NCI-H526 (cell line): ENCODE measurements at regions not wholly inside any gene's neighbourhood (a gene's known extent, or its start where the extent isn't known, plus 50 kb on each side); places are given as distances from the start of the nearest gene placed in this dataset.
"Not testable (repeated sequence)": the region's sequence is repeated elsewhere in the genome, so short reads cannot be mapped to it uniquely, and the experiment has no call there.

ENCODE experiments used
- DNase-seq, 2 experiments: peaks; one replicate each; lab custom pipeline; 2025; lab: John Stamatoyannopoulos, UW

DNA sequence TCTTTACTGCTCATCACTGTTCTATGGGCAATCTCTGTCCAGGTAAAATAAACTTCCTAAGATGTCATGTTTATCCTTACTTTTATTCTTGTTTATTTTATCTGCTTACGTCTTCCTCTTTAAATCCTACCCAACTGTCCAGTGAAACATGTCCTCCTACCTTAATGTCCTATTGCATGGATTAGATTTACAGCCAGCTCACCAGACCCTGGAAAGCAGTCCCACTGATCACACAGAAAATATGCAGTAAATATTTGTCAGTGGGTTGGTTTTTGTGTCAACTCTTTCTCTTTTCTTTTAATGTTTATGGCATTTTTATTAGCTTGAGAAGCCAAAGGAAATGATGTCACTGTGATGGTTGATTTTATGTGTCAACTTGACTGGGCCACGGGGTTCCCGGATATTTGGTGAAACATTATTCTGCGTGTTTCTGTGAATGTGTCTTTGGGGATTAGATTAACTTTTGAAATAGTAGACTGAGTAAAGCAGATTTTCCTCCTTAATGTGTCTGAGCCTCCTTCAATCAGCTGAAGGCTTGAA is 258.3 kb downstream of the SRGAP2C start:
- no peak for DNase-seq

DNA sequence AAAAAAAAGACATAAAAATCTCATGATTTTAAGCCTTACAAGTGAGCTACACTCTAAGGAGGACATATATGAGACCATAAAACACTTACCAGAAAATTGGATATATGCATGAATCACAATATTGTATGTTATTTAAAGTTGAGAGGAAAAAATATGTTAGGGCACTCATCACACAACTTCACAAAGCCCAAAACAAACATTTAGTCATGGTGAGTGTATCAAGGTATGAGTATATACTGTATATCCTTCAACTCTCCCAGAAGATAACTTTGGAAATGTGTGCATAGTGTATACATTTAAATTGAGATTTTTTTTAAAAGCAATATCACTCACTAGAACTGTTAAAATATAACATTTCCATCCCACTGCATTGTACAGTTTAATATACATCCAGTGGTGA is 259.3 kb downstream of the SRGAP2C start:
- no peak for DNase-seq

DNA sequence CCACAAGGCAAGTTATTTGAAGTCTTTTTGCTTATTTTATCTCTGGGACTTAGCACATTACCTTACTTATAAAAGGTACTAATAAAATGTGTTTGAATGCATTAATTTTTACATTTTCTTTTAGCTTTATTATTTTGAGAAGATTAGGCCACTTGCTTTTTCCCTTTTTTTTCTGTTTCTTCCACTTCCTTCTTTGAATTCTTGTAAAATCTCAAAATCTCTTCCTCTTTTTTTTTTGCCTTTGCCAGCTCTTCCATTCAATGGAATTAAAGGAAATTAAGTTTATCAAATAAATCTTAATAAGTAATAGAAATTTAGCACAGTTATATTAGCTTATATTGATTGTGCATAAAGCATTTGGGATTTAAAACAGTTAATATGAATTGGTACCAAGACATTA is 260.9 kb downstream of the SRGAP2C start:
- DNase-seq, result no peak

DNA sequence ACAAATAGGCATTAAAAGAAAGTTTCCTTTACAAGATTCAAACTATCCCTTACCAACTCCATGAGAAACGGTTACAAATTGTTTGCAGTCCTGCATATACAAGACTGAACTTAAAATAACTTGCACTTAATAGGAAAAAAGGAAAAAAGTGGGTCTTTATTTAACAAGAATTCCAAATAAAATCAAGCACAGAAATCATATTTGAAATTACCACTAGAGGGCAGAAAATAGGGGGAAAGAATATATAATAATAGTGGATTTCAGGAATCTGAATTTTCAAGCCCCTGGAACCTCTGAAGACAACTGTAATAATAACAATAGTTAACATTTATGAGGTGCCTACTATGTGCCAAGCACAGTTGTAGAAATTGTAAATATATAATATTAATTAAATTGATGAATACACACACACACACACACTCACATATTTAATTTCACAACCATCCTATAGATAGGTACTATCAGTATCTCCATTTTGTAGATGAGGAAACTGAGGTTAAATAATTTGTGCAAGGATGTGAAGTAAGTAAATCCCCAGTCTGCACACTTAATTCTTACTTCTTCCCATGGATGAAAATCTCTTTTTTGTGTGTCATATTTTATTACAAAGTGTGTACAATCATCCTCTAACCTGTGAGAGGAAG is 262.6 kb downstream of the SRGAP2C start:
- peak in 1 of 2 experiments; percentile 43 for DNase-seq

DNA sequence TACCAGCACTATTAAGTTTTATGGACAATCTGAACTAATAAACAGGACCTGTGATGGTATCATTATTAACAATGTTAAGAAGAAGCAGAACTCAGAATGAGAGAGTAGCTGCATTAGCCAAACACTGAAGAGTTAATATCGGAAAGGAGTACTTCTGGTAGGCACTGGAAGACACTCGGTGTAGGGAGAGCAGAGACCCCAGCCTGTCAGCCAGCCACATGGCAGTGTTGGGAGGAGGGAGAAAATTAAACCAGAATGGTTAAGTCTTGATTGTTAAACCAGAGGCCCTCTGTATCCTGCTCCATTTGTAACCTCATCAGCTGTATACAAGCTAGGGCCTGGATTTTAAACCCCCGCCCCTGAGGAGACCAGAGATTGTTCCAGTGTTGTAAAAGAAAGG is 263.3 kb downstream of the SRGAP2C start:
- DNase-seq, result not testable (repeated sequence)

DNA sequence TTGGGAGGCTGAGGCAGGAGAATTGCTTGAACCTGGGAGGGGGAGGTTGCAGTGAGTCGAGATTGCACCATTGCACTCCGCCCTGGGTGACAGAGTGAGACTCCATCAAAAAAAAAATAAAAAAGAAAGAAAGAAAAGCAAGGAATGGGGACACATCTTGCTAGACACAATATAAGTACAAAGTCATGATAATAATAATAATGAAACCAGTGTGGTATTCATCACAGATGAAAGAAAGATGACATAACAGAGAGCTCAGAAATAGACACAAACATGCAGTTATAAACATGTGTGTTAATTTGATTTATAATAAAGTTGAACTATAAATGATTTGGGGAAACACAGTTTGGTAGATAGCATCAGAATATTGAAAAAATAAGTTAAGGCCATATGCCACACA is 264.1 kb downstream of the SRGAP2C start:
- no peak for DNase-seq

DNA sequence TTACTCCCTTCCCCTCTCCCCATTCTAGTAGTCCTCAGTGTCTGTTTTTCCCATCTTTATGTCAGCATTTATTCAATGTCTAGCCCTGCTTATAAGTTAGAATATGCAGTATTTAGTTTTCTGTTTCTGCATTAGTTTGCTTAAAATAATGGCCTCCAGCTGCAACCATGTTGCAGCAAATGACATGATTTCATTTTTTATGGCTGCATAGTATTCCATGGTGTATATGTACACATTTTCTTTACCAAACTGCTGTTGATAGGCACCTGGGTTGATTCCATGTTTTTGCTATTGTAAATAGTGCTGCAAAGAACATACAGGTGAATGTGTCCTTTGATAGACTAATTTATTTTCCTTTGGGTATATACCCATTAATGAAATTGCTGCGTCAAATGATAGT is 267.7 kb downstream of the SRGAP2C start:
- DNase-seq, result no peak

DNA sequence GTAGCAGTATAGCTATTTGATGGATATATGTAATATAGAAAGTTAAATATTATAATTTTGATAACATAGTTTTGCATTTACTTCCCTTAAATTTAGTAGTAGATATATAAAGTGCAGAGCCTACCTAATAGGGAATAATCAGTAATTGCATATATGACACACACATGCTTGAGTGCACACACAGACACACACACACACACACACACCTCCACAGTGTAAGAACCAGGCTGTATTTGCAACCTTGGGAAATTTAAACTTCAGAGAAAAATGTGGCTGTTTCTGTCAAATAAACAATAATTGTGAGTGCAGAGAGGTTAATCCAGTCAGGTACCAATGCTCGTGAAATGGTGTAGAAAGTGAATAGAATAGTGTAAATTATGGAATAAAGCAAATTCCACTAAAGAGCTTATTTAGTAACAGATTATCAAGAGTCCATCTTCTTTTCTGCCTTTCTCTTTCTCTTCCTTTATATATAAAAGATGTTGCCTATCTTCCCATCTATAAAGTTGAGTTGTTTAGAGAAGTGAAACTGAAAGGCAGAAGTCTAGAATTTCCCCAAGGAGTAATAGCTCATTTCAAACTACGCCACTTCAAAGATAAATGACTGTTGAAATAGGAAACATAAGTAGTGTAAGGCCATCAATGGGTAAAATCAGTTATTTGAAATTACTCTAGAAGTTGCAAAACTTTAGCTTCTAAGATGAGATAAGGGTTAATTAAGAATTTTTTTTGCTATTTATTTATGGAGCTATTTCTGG is 273.7 kb downstream of the SRGAP2C start:
- no peak for DNase-seq

DNA sequence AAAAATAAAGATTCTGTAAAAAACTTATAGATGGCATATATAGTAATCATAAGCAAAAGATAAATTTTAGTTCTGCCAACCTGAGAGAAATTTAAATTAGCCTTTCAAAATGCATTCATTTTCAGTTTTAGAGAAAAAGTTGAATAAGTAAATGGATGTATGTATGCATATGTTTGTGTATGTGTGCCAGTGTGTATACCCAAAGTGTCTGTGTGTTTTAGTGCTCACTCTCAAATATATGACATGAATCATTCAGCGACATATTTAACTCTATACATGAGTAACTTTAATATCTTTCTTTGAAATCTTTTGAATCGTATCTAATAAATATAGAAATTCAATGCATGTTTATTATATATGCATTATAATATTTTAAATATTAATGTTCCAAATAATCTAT is 274.5 kb downstream of the SRGAP2C start:
- DNase-seq, result no peak

DNA sequence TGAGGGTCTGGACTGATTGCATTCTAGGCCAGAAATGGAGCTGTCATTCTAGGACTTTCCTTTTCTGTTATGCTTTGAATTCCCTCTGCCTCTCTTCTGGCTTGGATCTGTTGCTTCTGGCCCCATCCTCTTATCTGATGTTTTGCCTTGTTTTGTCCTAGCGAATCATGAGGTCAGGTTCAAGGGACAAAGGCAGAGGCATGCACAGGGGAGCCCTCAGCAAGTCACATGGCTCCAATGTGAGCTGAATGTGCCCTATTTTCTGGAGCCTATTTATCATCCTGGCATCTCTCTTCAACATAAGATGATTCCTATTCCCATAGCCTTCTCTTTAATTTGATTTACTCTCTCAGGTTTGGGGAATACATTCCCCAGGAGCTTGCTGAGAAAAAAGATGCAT is 284.6 kb downstream of the SRGAP2C start:
- DNase-seq, result not testable (repeated sequence)

DNA sequence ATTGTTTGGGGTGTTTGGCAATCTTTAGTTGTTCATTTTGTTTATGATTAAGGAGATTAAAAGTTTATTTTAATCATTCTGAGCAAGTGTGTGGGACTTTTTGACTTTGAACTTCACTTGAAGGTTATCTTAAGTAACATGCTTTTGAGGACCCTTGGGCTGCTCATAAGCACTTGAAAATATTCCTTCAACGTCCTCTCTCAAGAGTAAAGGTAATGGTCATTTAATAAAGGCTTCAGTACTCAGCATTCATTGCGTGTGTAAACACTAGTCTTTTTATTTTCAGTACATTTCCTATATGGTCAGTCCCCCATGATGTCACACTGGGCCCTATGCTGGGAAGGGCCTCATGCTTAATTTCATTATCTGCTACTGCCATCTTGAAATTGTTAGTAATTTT is 285.6 kb downstream of the SRGAP2C start:
- DNase-seq, result not testable (repeated sequence)

DNA sequence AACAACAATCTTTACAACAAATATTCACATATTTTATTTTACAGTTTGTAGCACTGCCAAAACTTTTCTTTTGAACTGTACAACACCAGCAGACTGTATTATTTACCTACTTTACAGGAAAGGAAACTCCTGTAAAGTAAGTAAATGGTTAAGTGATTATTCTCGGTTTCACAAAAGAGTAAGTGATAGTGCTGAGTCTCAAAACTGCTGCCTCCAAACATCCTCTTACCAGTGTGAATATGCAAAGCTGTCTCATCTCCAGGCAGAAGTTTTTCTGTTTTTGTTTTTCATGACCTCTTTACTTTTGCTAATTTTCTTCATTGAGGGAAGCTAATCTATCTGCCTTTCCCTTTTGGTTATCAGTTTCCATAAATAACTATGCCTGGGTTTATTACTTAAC is 286.7 kb downstream of the SRGAP2C start:
- peak; percentile 29 to 51 for DNase-seq

DNA sequence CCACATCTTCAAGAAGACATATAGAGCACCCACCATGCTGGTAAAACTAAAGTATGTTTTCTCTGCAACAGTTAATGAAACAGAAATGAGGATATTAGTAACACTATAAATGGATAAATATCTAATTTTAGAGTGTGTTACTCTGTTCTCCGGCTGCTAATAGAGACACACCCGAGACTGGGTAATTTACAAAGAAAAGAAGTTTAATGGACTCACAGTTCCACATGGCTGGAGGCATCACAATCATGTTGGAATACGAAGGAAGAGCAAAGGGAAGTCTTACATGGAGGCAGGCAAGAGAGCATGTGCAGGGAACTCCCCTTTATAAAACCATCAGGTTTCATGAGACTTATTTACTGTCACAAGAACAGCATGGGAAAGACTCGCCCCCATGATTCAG is 287.2 kb downstream of the SRGAP2C start:
- DNase-seq, result peak in 1 of 2 experiments; percentile 6

DNA sequence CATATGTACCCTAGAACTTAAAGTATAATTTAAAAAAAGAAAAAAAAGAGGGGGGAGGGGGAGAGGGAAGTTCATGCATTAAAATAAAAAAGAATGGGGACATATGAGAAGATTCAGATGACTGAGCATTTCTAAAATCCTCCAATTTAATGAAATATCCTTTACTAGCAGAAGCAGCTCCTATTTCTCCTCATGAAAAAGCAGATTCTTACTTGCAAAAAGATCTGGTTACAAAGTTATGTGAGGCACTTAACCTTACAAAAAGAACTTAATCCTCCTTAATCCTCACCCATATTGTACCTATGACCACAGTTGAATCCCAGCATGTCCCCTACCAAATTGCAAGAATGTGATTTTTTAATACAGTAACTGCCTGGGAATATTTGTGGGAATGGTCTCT is 298.5 kb downstream of the SRGAP2C start:
- no peak for DNase-seq

DNA sequence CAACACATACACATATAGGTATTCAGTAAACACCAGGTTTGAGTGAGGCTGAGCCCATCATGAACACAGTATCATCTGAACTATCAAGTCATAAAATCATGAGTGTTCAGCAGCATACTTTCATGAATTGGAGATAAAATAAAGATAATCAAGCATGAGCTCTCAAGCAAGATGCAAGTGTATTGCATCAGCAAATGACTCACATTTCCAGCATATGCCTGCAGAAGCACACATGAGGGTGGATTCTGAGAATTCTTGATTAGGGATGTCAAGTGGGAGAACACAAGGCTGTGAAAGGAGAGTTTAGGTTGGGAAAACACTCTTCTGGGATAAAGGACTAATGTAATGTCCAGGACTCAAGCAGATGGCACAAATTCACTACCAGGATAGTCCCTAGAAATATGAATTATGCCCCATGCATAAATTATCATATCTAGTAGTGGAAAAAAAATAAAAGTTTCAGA is 299.2 kb downstream of the SRGAP2C start:
- no peak for DNase-seq

DNA sequence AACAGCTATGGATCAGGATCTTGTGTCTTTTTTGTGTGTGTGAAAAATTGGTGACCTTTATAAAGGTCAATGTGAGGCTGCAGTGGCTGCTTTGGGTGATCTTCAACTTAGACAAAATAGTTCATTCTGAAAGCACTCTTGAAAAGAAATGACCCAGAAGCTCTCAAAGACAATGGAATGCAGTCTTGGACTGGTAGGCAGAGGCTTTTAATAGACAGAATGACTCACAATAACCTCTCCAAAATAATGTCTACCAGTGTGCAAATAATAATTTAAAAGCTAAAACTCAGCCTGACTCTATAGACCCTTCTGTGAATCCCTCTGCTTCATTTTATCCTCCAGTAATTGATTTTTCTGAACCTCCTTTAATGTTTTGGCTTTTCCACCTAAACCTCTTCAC is 310.0 kb downstream of the SRGAP2C start:
- DNase-seq, result not testable (repeated sequence)

DNA sequence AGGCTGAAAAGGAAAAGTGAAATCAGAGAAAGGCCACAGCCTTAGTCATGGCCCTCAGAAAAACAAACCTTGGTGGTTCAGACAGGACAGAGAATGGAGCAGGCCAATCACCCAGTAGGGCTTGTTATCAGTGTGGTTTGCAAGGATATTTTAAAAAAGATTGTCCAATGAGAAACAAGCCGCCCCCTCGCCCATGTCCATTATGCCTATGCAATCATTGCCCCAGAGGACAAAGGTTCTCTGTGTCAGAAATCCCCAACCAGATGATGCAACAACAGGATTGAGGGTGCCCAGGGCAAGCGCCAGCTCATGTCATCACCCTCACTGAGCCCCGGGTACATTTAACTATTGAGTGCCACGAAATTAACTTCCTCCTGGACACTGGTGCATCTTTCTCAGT is 326.7 kb downstream of the SRGAP2C start:
- not testable (repeated sequence) for DNase-seq

DNA sequence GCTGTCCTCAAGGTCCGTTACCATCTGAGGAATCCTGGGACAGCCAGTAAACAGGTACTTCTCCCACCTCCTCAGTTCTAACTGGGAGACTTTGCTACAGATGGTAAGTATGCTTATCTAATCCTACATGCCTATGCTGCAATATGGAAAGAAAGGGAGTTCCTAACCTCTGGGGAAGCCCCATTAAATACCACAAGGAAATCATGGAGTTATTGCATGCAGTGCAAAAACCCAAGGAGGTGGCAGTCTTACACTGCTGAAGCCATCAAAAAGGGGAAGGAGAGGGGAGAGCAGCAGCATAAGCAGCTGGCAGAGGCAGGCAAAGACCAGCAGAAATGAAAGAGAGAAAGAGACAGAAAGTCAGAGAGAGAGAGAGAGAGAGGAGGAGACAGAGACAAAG is 327.1 kb downstream of the SRGAP2C start:
- DNase-seq, result not testable (repeated sequence)

DNA sequence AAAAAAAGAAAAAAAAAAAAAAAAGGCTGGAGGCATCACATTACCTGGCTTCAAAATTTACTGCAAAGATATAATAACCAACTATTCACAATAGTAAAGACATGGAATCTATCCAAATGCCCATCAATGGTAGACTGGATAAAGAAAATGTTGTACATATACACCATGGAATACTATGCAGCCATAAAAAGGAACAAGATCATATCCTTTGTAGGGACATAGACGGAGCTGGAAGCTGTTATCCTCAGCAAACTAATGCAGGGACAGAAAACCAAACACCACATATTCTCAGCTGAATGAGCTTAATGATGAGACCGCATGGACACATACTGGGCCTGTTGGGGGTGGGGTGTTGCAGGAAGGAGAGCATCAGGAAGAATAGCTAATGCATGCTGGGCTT is 330.5 kb downstream of the SRGAP2C start:
- no peak for DNase-seq

DNA sequence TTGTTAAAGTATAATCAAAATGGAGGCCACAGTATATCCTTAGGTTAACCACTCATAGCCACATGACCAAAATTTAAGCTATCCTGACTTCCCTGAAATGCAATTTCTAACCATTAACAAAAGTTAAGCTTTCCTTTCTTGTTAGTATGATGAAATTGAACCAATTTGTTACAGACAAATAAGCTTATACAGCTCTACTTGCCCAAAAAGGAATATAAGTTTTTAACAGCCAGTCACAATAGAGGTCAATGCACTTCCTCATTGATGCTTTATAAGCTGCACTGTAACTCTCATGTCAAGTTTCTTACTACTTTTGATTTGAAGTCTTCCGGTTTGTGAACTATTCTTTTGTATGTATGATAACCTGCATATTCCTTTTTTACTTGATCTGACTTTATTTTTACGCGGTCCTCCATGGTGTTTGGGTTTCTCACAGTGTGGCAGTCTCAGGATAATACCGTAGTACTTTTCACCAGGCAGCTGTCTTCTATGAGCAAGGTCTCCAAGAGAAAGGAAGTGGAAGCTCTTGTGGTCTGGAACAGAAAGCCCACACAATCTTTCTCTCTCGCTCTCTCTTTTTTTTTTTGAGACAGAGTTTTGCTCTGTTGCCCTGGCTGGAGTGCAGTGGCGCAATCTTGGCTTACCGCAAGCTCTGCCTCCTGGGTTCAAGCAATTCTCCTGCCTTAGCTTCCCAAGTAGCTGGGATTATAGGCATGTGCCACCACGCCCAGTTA is 331.6 kb downstream of the SRGAP2C start:
- no peak for DNase-seq

DNA sequence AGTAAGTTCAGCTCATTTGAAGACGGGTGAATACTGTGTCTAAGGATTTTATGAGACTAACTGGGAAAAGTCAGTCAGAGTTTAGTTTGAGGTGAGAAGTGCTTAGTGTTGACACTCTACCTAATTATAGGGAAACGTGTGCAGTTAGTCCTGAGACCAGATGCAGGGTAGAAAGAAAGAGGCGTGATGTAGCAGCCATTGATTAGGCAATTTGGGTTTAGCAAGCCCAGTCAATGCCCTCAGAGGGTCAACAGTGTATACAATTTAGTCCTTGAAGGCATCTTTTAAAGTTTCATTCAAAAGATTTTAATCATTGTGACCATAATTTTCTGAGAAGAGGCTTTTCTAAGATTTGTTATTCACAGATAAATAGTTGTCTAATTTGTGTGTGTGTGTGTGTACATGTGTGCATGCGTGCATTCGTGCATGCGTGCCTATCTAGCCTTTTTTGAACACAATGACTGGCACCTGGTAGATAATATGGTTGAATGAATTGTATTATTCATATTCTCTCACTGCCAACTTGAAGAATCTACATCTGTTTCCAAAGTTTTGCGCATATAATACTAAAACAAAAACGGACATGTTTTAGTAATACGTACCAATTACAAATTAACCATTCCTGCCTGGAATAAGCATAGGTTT is 332.9 kb downstream of the SRGAP2C start:
- no peak for DNase-seq

DNA sequence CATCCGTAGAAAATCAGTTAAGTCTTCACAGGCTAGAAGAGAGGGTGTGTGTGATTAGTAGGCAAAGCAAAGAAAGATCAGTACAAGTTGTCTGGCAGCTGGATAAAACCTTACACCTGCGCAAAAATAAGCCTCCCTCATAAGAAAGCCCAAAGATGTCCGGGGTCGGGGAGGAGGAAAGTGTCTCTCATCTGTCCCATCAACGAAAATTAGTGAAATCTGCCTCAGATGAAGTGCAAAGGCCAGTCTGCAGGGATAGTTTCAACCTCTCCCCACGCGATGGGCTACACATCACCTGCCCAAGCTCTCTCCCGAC is 333.9 kb downstream of the SRGAP2C start:
- no peak for DNase-seq
